HCT116 (cell line): ENCODE measurements at regions not wholly inside any gene's neighbourhood (a gene's known extent, or its start where the extent isn't known, plus 50 kb on each side); places are given as distances from the start of the nearest gene placed in this dataset.

Source experiments
- ATAC-seq: fragments of 200-7000 bp; cut with Tn5 transposase; 2 replicates; pipeline ENCODE4 v1.9.1; 2020; ENCODE audit warnings: mild to moderate bottlenecking, moderate library complexity
- BruUV-seq: library from RNA; stranded (reverse); fragments of 400-500 nt; replicated peaks from 2 replicates; lab custom pipeline; 2021; lab: Mats Ljungman, UMichigan
- CTCF ChIA-PET: fragments of 300-600 bp; sonication (Branson Sonifier 250); formaldehyde crosslinking; loops from one replicate; lab custom pipeline; 2021; ENCODE audit warnings: antibody characterized with exemption; lab: Charles Lee
- POLR2A ChIA-PET: fragments of 300-600, 350-600 bp; sonication (Branson Sonifier 250); formaldehyde crosslinking; loops from one replicate; lab custom pipeline; 2021; ENCODE audit warnings: antibody characterized with exemption; lab: Charles Lee
- RAD21 ChIA-PET, 2 experiments: fragments of 300-600 bp; sonication (Branson Sonifier 250); formaldehyde crosslinking; loops; one replicate each; lab custom pipeline; 2023; ENCODE audit warnings: low total read pairs in 2 of 2; ENCODE audit not compliant: uncharacterized antibody in 2 of 2, unreplicated experiment in 2 of 2, low non-redundant PET in 1 of 2; lab: Charles Lee
- DNase-seq: peaks from one replicate; pipeline ENCODE4 v3.0.0-alpha.2; 2010; ENCODE audit warnings: low read depth, low spot score
- H2AFZ ChIP-seq: fragments of 200-600 bp; shearing (Covaris generic), sonication (generic); 2 replicates; pipeline ENCODE4 v1.6.1; 2017; ENCODE audit warnings: low read depth, mixed run types, mixed read lengths, antibody characterized with exemption, low read length; ENCODE audit not compliant: poor library complexity, severe bottlenecking
- H3K27ac ChIP-seq: 2 replicates; pipeline ENCODE4 v1.5.1; 2012; ENCODE audit warnings: low read depth, low read length
- H3K27me3 ChIP-seq: fragments of 200-600 bp; sonication (generic); 2 replicates; pipeline ENCODE4 v1.6.1; 2016; ENCODE audit warnings: mixed run types, low read length, mixed read lengths; ENCODE audit not compliant: insufficient read depth
- H3K36me3 ChIP-seq, 2 experiments: fragments of 200-500 bp in 1 of 2; fragments of 200-600 bp in 1 of 2; sonication (Bioruptor generic) in 1 of 2; sonication (generic) in 1 of 2; 2 replicates each; pipeline versions ENCODE4 v1.5.1 to v1.6.1; 2014 to 2016; ENCODE audit warnings: low read length in 2 of 2, inconsistent platforms in 1 of 2, mixed read lengths in 1 of 2, mixed run types in 1 of 2; ENCODE audit not compliant: insufficient read depth in 2 of 2, control insufficient read depth in 1 of 2
- H3K4me1 ChIP-seq, 2 experiments: fragments of 200-600 bp in 1 of 2; sonication (generic) in 1 of 2; 2 replicates each; pipeline versions ENCODE4 v1.5.1 to v1.6.1; 2012 to 2017; ENCODE audit warnings: low read length in 2 of 2, inconsistent platforms in 1 of 2, mild to moderate bottlenecking in 1 of 2, mixed read lengths in 1 of 2, mixed run types in 1 of 2, moderate library complexity in 1 of 2; ENCODE audit not compliant: insufficient read depth in 2 of 2, control insufficient read depth in 1 of 2
- H3K4me2 ChIP-seq: fragments of 200-600 bp; sonication (generic); 2 replicates; pipeline ENCODE4 v1.6.1; 2017; ENCODE audit warnings: mixed run types, low read length, mixed read lengths
- H3K4me3 ChIP-seq, 2 experiments: fragments of 200-600 bp in 1 of 2; sonication (generic) in 1 of 2; replicated peaks in 1 of 2; 2 replicates each; pipeline ENCODE4 v1.5.1; 2011 to 2016; ENCODE audit warnings: low read length in 2 of 2, control low read depth in 1 of 2, low read depth in 1 of 2, mild to moderate bottlenecking in 1 of 2, mixed read lengths in 1 of 2, mixed run types in 1 of 2
- H3K79me2 ChIP-seq: fragments of 200-600 bp; sonication (generic); 2 replicates; pipeline ENCODE4 v1.6.1; 2017; ENCODE audit warnings: mild to moderate bottlenecking, mixed run types, low read length, moderate library complexity, mixed read lengths; ENCODE audit not compliant: insufficient read depth
- H3K9ac ChIP-seq: fragments of 200-600 bp; sonication (generic); 2 replicates; pipeline ENCODE4 v1.6.1; 2016; ENCODE audit warnings: low read length, mixed read lengths
- H3K9me2 ChIP-seq: fragments of 200-600 bp; sonication (generic), shearing (Covaris generic); 2 replicates; pipeline ENCODE4 v1.6.1; 2017; ENCODE audit warnings: mixed run types, mild to moderate bottlenecking, moderate library complexity; ENCODE audit not compliant: insufficient read depth
- H3K9me3 ChIP-seq, 2 experiments: fragments of 200-500 bp in 1 of 2; fragments of 200-600 bp in 1 of 2; sonication (Bioruptor generic) in 1 of 2; sonication (generic) in 1 of 2; 2 replicates each; pipeline ENCODE4 v1.6.1; 2014 to 2017; ENCODE audit warnings: low read length in 2 of 2, mixed read lengths in 2 of 2, inconsistent platforms in 1 of 2, low read depth in 1 of 2, mild to moderate bottlenecking in 1 of 2, mixed run types in 1 of 2, moderate library complexity in 1 of 2; ENCODE audit not compliant: control insufficient read depth in 1 of 2, insufficient read depth in 1 of 2
- H4K20me1 ChIP-seq: fragments of 200-600 bp; sonication (generic), shearing (Covaris generic); 2 replicates; pipeline ENCODE4 v1.6.1; 2017; ENCODE audit warnings: mixed run types, mild to moderate bottlenecking, moderate library complexity; ENCODE audit not compliant: insufficient read depth
- CBX3 ChIP-seq: IDR thresholded peaks from 2 replicates; pipeline ENCODE4 v1.6.1; 2012; ENCODE audit warnings: low read depth
- CEBPB ChIP-seq: IDR thresholded peaks from 2 replicates; pipeline ENCODE4 v1.6.1; 2012; ENCODE audit warnings: low read depth
- EGR1 ChIP-seq: IDR thresholded peaks from 2 replicates; pipeline ENCODE4 v1.6.1; 2012; ENCODE audit warnings: low read depth
- ELF1 ChIP-seq: IDR thresholded peaks from 2 replicates; pipeline ENCODE4 v1.6.1; 2012; ENCODE audit warnings: low read depth, borderline replicate concordance
- EZH2 ChIP-seq: fragments of 200-600 bp; sonication (generic); IDR thresholded peaks from 2 replicates; pipeline ENCODE4 v1.6.1; 2017; ENCODE audit warnings: antibody characterized with exemption, mixed run types
- EZH2phosphoT487 ChIP-seq: fragments of 200-600 bp; IDR thresholded peaks from 2 replicates; pipeline ENCODE4 v1.6.1; 2018; ENCODE audit warnings: antibody characterized with exemption, borderline replicate concordance
- JUND ChIP-seq: IDR thresholded peaks from 2 replicates; pipeline ENCODE4 v1.6.1; 2012
- POLR2A ChIP-seq: IDR thresholded peaks from 2 replicates; pipeline ENCODE4 v1.7.0; 2011; ENCODE audit warnings: borderline replicate concordance; ENCODE audit not compliant: insufficient read depth, insufficient read length; ENCODE audit errors: extremely low read depth
- POLR2AphosphoS5 ChIP-seq: IDR thresholded peaks from 2 replicates; pipeline ENCODE4 v1.6.1; 2011; ENCODE audit warnings: mild to moderate bottlenecking, low read depth, low read length, moderate library complexity
- SP1 ChIP-seq: IDR thresholded peaks from 2 replicates; pipeline ENCODE4 v1.6.1; 2012; ENCODE audit warnings: low read depth
- TCF7L2 ChIP-seq: IDR thresholded peaks from 2 replicates; pipeline ENCODE4 v1.7.0; 2011; ENCODE audit warnings: borderline replicate concordance, inconsistent platforms; ENCODE audit not compliant: insufficient read depth, insufficient read length; ENCODE audit errors: extremely low read depth
- YY1 ChIP-seq: IDR thresholded peaks from 2 replicates; pipeline ENCODE4 v1.6.1; 2011; ENCODE audit warnings: low read length, low read depth, moderate library complexity, mild to moderate bottlenecking; ENCODE audit not compliant: insufficient replicate concordance; ENCODE audit errors: extremely low read depth
- ZFX ChIP-seq: fragments of 450-650 bp; IDR thresholded peaks from 2 replicates; pipeline ENCODE4 v1.6.1; 2017
- ZNF274 ChIP-seq: fragments of 200-500 bp; sonication (Bioruptor generic); IDR thresholded peaks from 2 replicates; pipeline ENCODE4 v1.6.1; 2014; ENCODE audit warnings: mild to moderate bottlenecking, low read depth, low read length, inconsistent platforms
- intact Hi-C: fragments of 100-400 bp; cut with micrococcal nuclease; formaldehyde crosslinking; loops from 2 replicates; pipeline ENCODE4 v1.10.0; 2022
- TF ChIP-seq, protein P1 (sequence below): IDR thresholded peaks from 2 replicates; pipeline ENCODE4 v1.6.1; 2012; ENCODE audit warnings: low read depth
- TF ChIP-seq, protein P2 (sequence below): IDR thresholded peaks from 2 replicates; pipeline ENCODE4 v1.6.1; 2012
- TF ChIP-seq, protein P3 (sequence below), 3 experiments: fragments of 200-600 bp in 1 of 3; sonication (generic) in 1 of 3; IDR thresholded peaks in 2 of 3; conservative IDR thresholded peaks in 1 of 3; 2 replicates each; pipeline ENCODE4 v1.5.1; 2012 to 2017; ENCODE audit warnings: low read depth in 2 of 3, low read length in 2 of 3, antibody characterized with exemption in 1 of 3, borderline replicate concordance in 1 of 3, control low read depth in 1 of 3, mild to moderate bottlenecking in 1 of 3, mixed read lengths in 1 of 3, mixed run types in 1 of 3, moderate library complexity in 1 of 3; ENCODE audit not compliant: insufficient read depth in 1 of 3
- TF ChIP-seq, protein P4 (sequence below): IDR thresholded peaks from 2 replicates; pipeline ENCODE4 v1.6.1; 2012

DNA sequence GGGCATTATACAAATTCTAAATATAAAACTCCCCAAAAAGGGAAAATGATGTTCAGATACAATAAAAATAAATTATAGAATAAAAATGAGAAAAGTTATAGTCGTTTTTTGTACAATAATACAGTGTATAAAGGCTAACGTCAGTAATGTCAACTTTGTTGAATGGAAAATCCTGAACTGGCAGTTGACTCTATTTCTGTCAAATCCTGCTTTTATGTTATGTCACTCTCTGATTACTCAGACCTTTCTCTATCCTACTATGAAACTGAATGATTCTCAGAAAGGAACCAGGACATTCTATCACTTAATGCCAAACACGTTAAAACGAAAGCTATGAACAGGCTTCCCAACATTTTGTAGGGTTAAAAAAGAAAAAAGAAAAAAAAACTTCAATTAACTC lies 636.4 kb downstream of the USP25 start:
- H3K36me3 ChIP-seq = no peaks in the 10 kb centered on the region
- TF ChIP-seq EGR1 (no peak), ZFX (no peak), POLR2A (no peak), EZH2 (no peak), POLR2AphosphoS5 (no peak), TCF7L2 (no peak), YY1 (no peak), ELF1 (no peak), ZNF274 (no peak), CEBPB (no peak), SP1 (no peak), JUND (no peak), EZH2phosphoT487 (no peak), CBX3 (no peak)
- TF ChIP-seq, protein P1, sequence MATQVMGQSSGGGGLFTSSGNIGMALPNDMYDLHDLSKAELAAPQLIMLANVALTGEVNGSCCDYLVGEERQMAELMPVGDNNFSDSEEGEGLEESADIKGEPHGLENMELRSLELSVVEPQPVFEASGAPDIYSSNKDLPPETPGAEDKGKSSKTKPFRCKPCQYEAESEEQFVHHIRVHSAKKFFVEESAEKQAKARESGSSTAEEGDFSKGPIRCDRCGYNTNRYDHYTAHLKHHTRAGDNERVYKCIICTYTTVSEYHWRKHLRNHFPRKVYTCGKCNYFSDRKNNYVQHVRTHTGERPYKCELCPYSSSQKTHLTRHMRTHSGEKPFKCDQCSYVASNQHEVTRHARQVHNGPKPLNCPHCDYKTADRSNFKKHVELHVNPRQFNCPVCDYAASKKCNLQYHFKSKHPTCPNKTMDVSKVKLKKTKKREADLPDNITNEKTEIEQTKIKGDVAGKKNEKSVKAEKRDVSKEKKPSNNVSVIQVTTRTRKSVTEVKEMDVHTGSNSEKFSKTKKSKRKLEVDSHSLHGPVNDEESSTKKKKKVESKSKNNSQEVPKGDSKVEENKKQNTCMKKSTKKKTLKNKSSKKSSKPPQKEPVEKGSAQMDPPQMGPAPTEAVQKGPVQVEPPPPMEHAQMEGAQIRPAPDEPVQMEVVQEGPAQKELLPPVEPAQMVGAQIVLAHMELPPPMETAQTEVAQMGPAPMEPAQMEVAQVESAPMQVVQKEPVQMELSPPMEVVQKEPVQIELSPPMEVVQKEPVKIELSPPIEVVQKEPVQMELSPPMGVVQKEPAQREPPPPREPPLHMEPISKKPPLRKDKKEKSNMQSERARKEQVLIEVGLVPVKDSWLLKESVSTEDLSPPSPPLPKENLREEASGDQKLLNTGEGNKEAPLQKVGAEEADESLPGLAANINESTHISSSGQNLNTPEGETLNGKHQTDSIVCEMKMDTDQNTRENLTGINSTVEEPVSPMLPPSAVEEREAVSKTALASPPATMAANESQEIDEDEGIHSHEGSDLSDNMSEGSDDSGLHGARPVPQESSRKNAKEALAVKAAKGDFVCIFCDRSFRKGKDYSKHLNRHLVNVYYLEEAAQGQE = no peak
- TF ChIP-seq, protein P2, sequence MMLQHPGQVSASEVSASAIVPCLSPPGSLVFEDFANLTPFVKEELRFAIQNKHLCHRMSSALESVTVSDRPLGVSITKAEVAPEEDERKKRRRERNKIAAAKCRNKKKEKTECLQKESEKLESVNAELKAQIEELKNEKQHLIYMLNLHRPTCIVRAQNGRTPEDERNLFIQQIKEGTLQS = no peak
- TF ChIP-seq, protein P3, sequence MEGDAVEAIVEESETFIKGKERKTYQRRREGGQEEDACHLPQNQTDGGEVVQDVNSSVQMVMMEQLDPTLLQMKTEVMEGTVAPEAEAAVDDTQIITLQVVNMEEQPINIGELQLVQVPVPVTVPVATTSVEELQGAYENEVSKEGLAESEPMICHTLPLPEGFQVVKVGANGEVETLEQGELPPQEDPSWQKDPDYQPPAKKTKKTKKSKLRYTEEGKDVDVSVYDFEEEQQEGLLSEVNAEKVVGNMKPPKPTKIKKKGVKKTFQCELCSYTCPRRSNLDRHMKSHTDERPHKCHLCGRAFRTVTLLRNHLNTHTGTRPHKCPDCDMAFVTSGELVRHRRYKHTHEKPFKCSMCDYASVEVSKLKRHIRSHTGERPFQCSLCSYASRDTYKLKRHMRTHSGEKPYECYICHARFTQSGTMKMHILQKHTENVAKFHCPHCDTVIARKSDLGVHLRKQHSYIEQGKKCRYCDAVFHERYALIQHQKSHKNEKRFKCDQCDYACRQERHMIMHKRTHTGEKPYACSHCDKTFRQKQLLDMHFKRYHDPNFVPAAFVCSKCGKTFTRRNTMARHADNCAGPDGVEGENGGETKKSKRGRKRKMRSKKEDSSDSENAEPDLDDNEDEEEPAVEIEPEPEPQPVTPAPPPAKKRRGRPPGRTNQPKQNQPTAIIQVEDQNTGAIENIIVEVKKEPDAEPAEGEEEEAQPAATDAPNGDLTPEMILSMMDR (IDR thresholded peaks at IDR 0.05 in 2 of 3, conservative IDR thresholded peaks at IDR 0.05 in 1 of 3; ENCODE audit: borderline replicate concordance in 1 of 3, insufficient read depth in 1 of 3, low read depth in 2 of 3, low read length in 2 of 3) = no peak
- TF ChIP-seq, protein P4, sequence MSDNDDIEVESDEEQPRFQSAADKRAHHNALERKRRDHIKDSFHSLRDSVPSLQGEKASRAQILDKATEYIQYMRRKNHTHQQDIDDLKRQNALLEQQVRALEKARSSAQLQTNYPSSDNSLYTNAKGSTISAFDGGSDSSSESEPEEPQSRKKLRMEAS = no peak
- no peak overlapping the region for H3K9ac ChIP-seq
- RAD21 ChIA-PET = no interaction called here
- intact Hi-C loops = no loop called here
- BruUV-seq = no TSS peak
- H3K27ac ChIP-seq = no peak overlapping the region
- no peaks in the 10 kb centered on the region for H3K9me2 ChIP-seq
- no peak for DNase-seq
- no peaks in the 10 kb centered on the region for H3K4me1 ChIP-seq
- H2AFZ ChIP-seq = no peak overlapping the region
- H3K79me2 ChIP-seq = no peaks in the 10 kb centered on the region
- no peak for ATAC-seq
- CTCF ChIA-PET = no interaction called here
- no peaks in the 10 kb centered on the region for H4K20me1 ChIP-seq
- H3K27me3 ChIP-seq = no peaks in the 10 kb centered on the region
- H3K4me2 ChIP-seq = no peak overlapping the region
- H3K9me3 ChIP-seq = peaks cover 3 to 8% of the 10 kb centered on the region in 2 experiments; a peak in 1 of 4 replicates
- H3K4me3 ChIP-seq = no peak overlapping the region
- POLR2A ChIA-PET = no interaction called here
